ENCODE measurements at regions not wholly inside any gene's neighbourhood (a gene's known extent, or its start where the extent isn't known, plus 50 kb on each side); places are given as distances from the start of the nearest gene placed in this dataset.

DNA sequence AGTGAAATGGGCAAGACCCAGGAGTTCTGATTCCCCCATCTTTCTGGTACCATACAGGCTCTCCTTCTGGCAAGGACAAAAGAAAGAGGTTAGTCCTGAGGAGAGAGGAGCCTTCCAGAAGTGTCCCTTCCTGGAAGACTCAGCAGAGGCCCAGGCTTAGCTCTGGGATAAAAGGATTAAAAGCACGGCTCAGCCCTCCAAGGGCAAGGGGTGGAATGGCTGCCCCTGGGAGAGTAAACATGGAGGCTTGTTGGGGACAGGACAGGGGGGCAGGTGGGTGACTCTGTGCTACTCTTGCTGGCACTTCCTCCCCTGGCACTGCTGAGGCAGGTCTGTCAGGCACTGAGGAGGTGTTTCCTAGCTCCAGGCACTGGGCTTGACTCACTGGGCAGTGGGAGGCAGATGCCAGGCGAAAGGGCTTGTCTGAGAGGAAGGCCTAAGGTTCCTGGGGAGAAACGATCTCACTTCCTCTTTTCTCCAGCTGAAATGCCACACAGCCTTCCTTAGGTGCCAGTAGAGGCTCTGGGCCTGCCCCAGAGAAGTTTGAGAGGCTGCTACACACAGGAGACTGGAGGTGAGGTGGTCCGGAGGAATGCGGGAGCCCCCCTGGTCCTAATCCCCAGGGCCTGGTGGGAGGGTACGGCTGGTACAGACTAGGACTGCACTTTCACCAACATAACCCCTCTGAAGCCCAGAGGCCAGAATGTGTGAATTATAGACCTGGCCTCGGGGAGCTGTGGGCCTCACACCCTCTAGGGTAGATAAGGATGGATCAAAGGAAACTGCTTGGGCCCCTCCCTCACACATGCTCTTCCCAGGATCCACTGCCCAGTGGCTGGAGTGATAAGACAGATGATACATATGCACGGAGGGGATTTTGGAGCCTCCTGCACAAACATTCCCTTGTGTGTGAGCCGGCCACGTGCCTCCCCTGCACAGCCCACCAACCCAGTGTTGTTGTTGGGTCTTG lies 63.2 kb upstream of the PODXL start:
- 76% methylated on average over 10 of the region's 10 CpGs for WGBS
- no peaks in the 10 kb centered on the region for H3K27me3 ChIP-seq (ENCODE audit: control insufficient read depth, insufficient read depth)
- DNase-seq (no peak), ATAC-seq (peak in 1 of 2 donors; percentile 1)
- peaks cover 15% of the 10 kb centered on the region for H3K4me1 ChIP-seq (ENCODE audit: control insufficient read depth, insufficient read depth, low read length)
- H3K9me3 ChIP-seq (ENCODE audit: control insufficient read depth, low read length): no peaks in the 10 kb centered on the region
- H3K27ac ChIP-seq (ENCODE audit: low read length): no peak overlapping the region
- intact Hi-C loops (cut with DNase I): loop anchor here in 1 of 4 donors (10.0 kb wide), 1 partner anchor 65 kb away; the partner anchor contains the start of gene PODXL
- no peak overlapping the region for H3K4me3 ChIP-seq (ENCODE audit: low read length)

DNA sequence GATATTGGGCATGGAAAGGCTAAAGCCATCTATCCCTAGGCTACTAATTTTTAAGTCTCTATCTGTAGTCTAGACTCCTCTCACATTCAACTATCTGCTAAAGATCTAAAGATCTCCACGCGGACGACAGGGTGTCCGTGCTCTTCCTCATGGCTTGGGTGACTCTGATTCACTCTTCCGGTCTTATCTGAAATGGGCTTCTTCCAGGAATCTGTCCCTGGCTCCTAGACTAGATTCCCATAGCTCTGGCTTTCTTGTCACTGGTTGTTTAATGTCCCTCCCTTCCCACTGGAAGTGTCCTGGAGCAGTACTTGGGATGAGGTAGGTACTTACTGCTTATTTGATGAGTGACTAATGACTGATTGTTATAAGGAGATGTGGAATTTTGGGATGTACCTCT lies 62.0 kb upstream of the PODXL start:
- Histone ChIP-seq H3K27ac (ENCODE audit: low read length) (no peak overlapping the region), H3K9me3 (ENCODE audit: control insufficient read depth, low read length) (no peaks in the 10 kb centered on the region), H3K4me3 (ENCODE audit: low read length) (no peak overlapping the region), H3K4me1 (ENCODE audit: control insufficient read depth, insufficient read depth, low read length) (peaks cover 15% of the 10 kb centered on the region), H3K27me3 (ENCODE audit: control insufficient read depth, insufficient read depth) (no peaks in the 10 kb centered on the region)
- ATAC-seq: peak; percentile 22 to 52
- intact Hi-C loops (cut with DNase I): no loop called here
- WGBS: 15% methylated on average over 5 of the region's 5 CpGs
- no peak for DNase-seq

DNA sequence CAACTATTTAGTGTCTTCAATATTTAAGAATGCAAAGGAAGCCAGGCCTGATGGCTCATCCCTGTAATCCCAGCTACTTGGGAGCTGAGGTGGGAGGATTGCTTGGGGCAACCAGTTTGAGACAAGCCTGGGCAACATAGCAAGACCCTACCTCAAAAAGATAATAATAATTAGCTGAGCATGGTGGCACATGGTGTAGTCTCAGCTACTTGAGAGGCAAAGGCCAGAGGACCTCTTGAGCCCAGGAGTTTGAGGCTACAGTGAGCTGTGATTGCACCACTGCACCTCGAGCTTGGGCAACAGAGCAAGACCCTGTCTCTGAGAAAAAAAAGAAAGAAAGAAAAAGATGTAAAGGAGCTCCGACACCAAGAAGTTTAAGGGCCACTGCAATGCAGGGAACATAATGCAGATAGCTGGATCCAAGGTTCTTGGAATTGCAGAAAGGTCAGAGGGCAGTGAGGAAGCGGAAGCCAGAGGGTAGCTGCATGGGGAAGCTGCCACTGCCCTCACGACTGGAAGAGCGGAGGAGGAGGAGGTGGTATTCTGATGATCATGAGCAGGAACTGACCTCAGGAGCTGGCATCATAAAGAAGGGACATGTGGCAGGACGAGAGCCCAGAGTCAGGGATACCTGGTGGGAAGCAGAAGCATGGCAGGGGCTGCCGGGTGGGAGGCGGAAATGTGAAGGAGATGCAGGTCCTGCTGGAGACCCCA lies 60.2 kb upstream of the PODXL start:
- peaks cover 8% of the 10 kb centered on the region for H3K4me1 ChIP-seq (ENCODE audit: control insufficient read depth, insufficient read depth, low read length)
- DNase-seq: no peak
- H3K27me3 ChIP-seq (ENCODE audit: control insufficient read depth, insufficient read depth): no peaks in the 10 kb centered on the region
- intact Hi-C loops (cut with DNase I): no loop called here
- H3K9me3 ChIP-seq (ENCODE audit: control insufficient read depth, low read length): no peaks in the 10 kb centered on the region
- 89% methylated on average over 8 of the region's 8 CpGs for WGBS
- H3K4me3 ChIP-seq (ENCODE audit: low read length): no peak overlapping the region
- ATAC-seq: no peak
- no peak overlapping the region for H3K27ac ChIP-seq (ENCODE audit: low read length)

DNA sequence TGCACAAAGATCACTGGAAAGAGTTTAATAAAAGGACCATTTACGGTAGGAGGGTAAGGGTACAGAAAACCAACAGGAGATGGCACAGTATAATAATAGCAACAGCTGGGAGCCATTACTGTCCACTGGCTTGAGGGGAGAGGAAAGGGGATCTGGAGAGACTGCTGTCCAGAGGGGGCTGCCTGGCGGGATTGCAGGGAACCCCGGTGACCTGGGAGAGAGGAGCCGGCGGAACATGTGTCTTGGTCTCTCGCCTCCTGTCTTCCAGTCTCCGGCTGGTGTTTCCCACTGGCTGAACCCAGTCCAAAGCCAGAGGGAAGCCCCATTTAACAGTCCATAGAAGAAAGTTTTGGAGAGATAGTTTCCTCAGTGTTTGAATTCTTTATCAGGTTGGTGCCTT lies 57.5 kb upstream of the PODXL start:
- no peaks in the 10 kb centered on the region for H3K27me3 ChIP-seq (ENCODE audit: control insufficient read depth, insufficient read depth)
- DNase-seq (no peak), ATAC-seq (no peak)
- H3K9me3 ChIP-seq (ENCODE audit: control insufficient read depth, low read length): no peaks in the 10 kb centered on the region
- peaks cover 2% of the 10 kb centered on the region for H3K4me1 ChIP-seq (ENCODE audit: control insufficient read depth, insufficient read depth, low read length)
- 72% methylated on average over 7 of the region's 7 CpGs for WGBS
- intact Hi-C loops (cut with DNase I): no loop called here
- no peak overlapping the region for H3K4me3 ChIP-seq (ENCODE audit: low read length)
- H3K27ac ChIP-seq (ENCODE audit: low read length): no peak overlapping the region

DNA sequence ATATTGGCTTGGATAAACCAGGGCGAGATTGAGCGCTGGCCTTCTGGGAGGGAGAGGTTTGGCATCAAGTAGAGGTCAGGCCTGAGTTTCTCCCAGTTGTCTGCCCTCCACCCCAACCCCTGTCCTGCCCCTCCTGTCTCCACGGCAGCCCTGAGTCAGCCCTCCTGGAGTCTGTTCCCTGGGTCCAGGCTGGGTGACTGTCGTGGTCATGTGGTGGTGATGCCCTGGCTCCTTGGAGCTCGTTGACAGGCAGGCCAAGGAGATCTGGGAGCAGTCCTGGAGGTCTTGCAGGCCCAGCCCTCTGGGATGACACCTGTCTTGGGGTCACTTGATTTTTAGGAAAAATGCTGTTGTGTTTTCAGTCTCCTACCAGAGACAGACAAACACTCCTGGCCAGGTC lies 53.6 kb upstream of the PODXL start:
- Histone ChIP-seq H3K4me1 (ENCODE audit: control insufficient read depth, insufficient read depth, low read length) (peaks cover 3% of the 10 kb centered on the region), H3K27ac (ENCODE audit: low read length) (no peak overlapping the region), H3K27me3 (ENCODE audit: control insufficient read depth, insufficient read depth) (no peaks in the 10 kb centered on the region), H3K9me3 (ENCODE audit: control insufficient read depth, low read length) (no peaks in the 10 kb centered on the region), H3K4me3 (ENCODE audit: low read length) (no peak overlapping the region)
- WGBS: 90% methylated on average over 5 of the region's 5 CpGs
- DNase-seq: no peak
- intact Hi-C loops (cut with DNase I): no loop called here
- no peak for ATAC-seq

DNA sequence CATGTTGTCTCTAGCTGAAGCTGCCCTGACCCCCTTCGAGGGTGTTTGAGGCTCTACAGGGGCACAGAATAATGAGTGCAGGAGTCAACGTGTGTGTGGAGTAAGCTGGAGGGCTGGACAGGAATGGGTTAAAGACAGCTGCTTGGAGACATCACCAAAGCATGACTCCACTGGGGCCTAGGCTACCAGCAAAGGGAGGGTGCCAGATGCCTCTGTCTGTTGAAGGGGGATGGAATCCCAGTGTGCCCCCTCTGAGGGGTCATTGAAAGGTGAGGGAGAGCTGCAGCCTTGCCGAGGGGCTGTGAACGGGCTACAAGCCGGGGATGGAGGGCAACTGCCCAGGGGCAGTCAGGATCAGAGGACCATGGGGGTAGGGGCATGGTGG lies 51.7 kb upstream of the PODXL start:
- 62% methylated on average over 5 of the region's 5 CpGs for WGBS
- intact Hi-C loops (cut with DNase I): no loop called here
- DNase-seq: no peak

DNA sequence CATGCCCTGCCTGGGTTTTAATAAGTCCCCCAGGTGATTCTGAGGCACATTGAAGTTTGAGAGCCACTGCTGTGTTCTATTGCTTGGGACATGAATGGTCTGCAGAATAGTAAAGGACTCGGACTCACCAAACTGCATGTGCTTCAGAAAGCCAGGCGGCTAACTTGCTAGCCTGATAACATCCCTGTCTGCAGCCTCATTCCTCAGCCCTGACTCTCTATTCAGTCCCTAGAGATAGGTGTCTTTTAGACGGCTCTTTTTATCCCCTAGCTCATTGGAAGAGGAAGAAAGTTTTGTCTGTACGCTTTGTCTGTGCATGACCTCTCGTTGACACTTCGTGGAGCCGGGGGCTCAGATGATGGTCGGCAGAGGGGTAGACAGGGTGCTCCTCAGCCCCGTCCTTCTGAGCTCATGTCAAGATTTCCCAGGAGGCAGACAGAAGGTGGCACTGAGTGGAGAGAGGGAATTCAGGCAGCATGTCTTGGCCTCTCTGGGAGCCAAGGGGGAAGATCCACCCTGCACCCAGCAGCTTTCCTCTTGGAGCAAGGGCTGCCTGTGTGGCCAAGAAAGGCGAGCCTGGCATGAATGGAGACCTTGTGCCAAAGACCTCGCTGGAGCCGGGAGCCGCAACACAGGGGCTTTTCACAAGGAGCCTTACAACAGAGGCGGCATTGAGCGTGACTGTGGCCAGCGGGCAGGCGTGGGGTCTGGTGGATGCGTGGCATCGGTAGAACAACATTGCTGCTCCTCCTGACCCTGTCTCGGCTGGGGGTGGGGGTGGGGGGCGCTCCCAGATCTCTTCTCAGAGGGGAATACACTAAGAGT lies 51.1 kb upstream of the PODXL start:
- H3K27ac ChIP-seq (ENCODE audit: low read length): no peak overlapping the region
- no peaks in the 10 kb centered on the region for H3K27me3 ChIP-seq (ENCODE audit: control insufficient read depth, insufficient read depth)
- H3K4me3 ChIP-seq (ENCODE audit: low read length): no peak overlapping the region
- H3K4me1 ChIP-seq (ENCODE audit: control insufficient read depth, insufficient read depth, low read length): peaks cover 3% of the 10 kb centered on the region
- WGBS: 66% methylated on average over 21 of the region's 21 CpGs
- H3K9me3 ChIP-seq (ENCODE audit: control insufficient read depth, low read length): no peaks in the 10 kb centered on the region
- ATAC-seq (no peak), DNase-seq (no peak)
- intact Hi-C loops (cut with DNase I): no loop called here

More for the DNA sequence above, 51.7 kb upstream of the PODXL start:
- H3K4me3 ChIP-seq (ENCODE audit: low read length): no peak overlapping the region
- H3K4me1 ChIP-seq (ENCODE audit: control insufficient read depth, insufficient read depth, low read length): peaks cover 3% of the 10 kb centered on the region
- H3K9me3 ChIP-seq (ENCODE audit: control insufficient read depth, low read length): no peaks in the 10 kb centered on the region
- no peak for ATAC-seq
- H3K27ac ChIP-seq (ENCODE audit: low read length): no peak overlapping the region
- no peaks in the 10 kb centered on the region for H3K27me3 ChIP-seq (ENCODE audit: control insufficient read depth, insufficient read depth)

DNA sequence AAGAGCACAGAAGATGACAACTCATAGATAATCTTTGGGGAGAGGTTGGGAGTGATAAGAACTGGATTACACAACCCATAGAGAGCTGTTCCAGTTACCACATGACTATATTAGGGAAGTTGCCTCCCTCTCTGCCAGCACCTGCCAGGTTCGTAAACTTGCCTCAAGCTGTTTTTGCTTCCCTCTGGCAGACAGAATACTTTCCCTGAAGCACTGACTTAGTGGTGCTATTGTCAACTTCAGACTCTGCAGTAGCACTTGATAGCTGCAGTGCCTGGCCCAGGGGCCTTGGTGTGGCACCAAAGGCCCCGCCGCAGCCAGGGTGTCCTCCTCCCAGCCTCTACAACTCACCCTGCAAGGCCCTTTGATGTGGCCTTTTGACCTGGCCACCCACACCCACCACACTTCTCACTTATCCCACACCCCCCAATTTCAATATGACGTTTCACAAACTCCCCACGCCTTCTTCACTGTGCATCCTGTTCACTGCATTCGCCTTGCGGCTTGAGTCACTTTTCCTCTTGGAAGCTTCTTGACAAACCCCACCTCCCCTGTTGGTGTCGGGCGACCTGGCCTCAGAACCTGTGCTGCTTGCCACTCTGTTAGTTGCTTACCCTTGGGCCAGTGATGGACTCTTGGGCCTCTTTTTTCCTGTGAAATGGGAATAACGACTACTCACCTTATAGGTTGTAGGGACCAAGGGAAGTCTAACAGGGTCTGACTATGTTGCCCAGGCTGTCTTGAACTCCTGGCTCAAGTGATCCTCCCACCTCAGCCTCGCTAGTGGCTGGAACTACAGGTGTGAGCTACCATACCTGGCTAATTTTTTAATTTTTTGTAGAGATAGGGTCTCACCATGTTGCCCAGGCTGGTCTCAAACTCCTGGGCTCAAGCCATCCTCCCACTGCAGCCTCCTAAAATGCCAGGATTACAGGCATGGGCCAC lies 50.2 kb upstream of the PODXL start:
- Histone ChIP-seq H3K27me3 (ENCODE audit: control insufficient read depth, insufficient read depth) (no peaks in the 10 kb centered on the region), H3K4me1 (ENCODE audit: control insufficient read depth, insufficient read depth, low read length) (peaks cover 3% of the 10 kb centered on the region), H3K27ac (ENCODE audit: low read length) (peak overlapping the region; percentile 21), H3K9me3 (ENCODE audit: control insufficient read depth, low read length) (no peaks in the 10 kb centered on the region), H3K4me3 (ENCODE audit: low read length) (no peak overlapping the region)
- ATAC-seq (peak in 1 of 2 donors; percentile 8), DNase-seq (no peak)
- WGBS: 86% methylated on average over 11 of the region's 11 CpGs
- intact Hi-C loops (cut with DNase I): no loop called here

Measured in right cardiac atrium (tissue), 5 donors.